Thyroid gland (tissue), 4 donors: ENCODE measurements at regions not wholly inside any gene's neighbourhood (a gene's known extent, or its start where the extent isn't known, plus 50 kb on each side); places are given as distances from the start of the nearest gene placed in this dataset.

Source experiments
- POLR2A ChIP-seq, 2 donors: fragments of 450-650 bp; IDR thresholded peaks; one replicate each; pipeline ENCODE4 v1.6.1; 2017; ENCODE audit warnings: antibody characterized with exemption in 2 of 2, mild to moderate bottlenecking in 2 of 2, moderate library complexity in 1 of 2
- TF ChIP-seq, protein P1 (sequence below), 6 experiments: fragments of 200-600 bp in 3 of 6; fragments of 450-650 bp in 3 of 6; sonication (generic) in 3 of 6; IDR thresholded peaks; one replicate each; pipeline ENCODE4 v1.5.1; 2016 to 2019; ENCODE audit warnings: antibody characterized with exemption in 6 of 6, mild to moderate bottlenecking in 2 of 6, inconsistent platforms in 1 of 6, moderate library complexity in 1 of 6

DNA sequence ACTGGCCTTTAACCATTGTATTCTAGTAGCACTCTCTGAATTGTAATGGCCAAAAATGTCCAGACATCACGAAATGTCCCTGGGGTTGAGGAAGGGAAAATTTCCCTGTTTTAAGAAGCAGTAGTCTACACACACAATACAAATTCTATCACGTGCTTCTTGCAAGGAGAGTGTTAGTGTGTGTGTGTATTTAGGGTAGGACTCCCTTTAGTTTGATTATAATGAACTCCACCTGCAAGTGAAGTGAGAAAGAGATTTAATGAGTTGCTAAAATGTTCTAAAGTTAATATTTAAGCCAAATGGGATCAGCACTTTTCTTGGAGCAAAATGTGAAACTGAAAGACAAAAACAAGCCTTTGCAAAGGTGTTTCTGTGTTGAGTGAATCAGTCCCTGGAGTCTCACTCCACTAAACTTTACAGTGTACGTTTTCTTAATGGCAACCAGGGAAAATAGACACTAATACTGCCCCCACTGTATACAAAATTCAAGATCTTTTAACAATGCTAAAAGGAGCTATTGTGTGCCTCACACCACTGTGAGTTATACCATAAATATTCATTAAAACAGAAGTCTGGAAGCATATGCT lies 590.3 kb upstream of the TENM4 start:
- TF ChIP-seq, protein P1, sequence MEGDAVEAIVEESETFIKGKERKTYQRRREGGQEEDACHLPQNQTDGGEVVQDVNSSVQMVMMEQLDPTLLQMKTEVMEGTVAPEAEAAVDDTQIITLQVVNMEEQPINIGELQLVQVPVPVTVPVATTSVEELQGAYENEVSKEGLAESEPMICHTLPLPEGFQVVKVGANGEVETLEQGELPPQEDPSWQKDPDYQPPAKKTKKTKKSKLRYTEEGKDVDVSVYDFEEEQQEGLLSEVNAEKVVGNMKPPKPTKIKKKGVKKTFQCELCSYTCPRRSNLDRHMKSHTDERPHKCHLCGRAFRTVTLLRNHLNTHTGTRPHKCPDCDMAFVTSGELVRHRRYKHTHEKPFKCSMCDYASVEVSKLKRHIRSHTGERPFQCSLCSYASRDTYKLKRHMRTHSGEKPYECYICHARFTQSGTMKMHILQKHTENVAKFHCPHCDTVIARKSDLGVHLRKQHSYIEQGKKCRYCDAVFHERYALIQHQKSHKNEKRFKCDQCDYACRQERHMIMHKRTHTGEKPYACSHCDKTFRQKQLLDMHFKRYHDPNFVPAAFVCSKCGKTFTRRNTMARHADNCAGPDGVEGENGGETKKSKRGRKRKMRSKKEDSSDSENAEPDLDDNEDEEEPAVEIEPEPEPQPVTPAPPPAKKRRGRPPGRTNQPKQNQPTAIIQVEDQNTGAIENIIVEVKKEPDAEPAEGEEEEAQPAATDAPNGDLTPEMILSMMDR (IDR thresholded peaks at IDR 0.05): no peak
- no peak for TF ChIP-seq POLR2A (IDR thresholded peaks at IDR 0.05)
